Mesenchymal stem cell (in vitro differentiated cells and primary cell): ENCODE measurements at regions not wholly inside any gene's neighbourhood (a gene's known extent, or its start where the extent isn't known, plus 50 kb on each side); places are given as distances from the start of the nearest gene placed in this dataset.
"Not testable (repeated sequence)": the region's sequence is repeated elsewhere in the genome, so short reads cannot be mapped to it uniquely, and the experiment has no call there.

ENCODE experiments used
- DNase-seq: peaks from one replicate; pipeline ENCODE4 v3.0.0-alpha.2; 2013
- H2AFZ ChIP-seq: one replicate; pipeline ENCODE4 v1.6.1; 2013; ENCODE audit warnings: low read depth, mild to moderate bottlenecking, control low read depth, inconsistent platforms, low read length, moderate library complexity
- H2AK5ac ChIP-seq: 2 replicates; pipeline ENCODE4 v1.6.1; 2013; ENCODE audit warnings: low read length, moderate library complexity, mild to moderate bottlenecking, inconsistent platforms; ENCODE audit not compliant: severe bottlenecking
- H2BK120ac ChIP-seq: one replicate; pipeline ENCODE4 v1.6.1; 2013; ENCODE audit warnings: low read depth, mild to moderate bottlenecking, inconsistent platforms, low read length, moderate library complexity
- H2BK12ac ChIP-seq, 2 experiments: one replicate each; pipeline ENCODE4 v1.6.1; 2013; ENCODE audit warnings: inconsistent platforms in 2 of 2, low read length in 2 of 2, mild to moderate bottlenecking in 2 of 2, moderate library complexity in 2 of 2, control low read depth in 1 of 2
- H2BK15ac ChIP-seq: one replicate; pipeline ENCODE4 v1.6.1; 2013; ENCODE audit warnings: mild to moderate bottlenecking, low read depth, inconsistent platforms; ENCODE audit not compliant: poor library complexity, severe bottlenecking
- H2BK5ac ChIP-seq: 2 replicates; pipeline ENCODE4 v1.6.1; 2013; ENCODE audit warnings: low read depth, mild to moderate bottlenecking, low read length, control low read depth, inconsistent platforms; ENCODE audit not compliant: poor library complexity, severe bottlenecking
- H3K14ac ChIP-seq, 2 experiments: one replicate each; pipeline ENCODE4 v1.6.1; 2013; ENCODE audit warnings: inconsistent platforms in 2 of 2, low read length in 2 of 2, control low read depth in 1 of 2, mild to moderate bottlenecking in 1 of 2, moderate library complexity in 1 of 2
- H3K18ac ChIP-seq, 2 experiments: one replicate each; pipeline ENCODE4 v1.6.1; 2013; ENCODE audit warnings: inconsistent platforms in 2 of 2, low read length in 2 of 2, control low read depth in 1 of 2, low read depth in 1 of 2, mild to moderate bottlenecking in 1 of 2
- H3K23ac ChIP-seq, 2 experiments: one replicate each; pipeline ENCODE4 v1.6.1; 2013; ENCODE audit warnings: inconsistent platforms in 2 of 2, low read length in 2 of 2, mild to moderate bottlenecking in 2 of 2, moderate library complexity in 2 of 2, control low read depth in 1 of 2
- H3K27ac ChIP-seq: 2 replicates; pipeline ENCODE4 v1.5.1; 2013; ENCODE audit warnings: mild to moderate bottlenecking, moderate library complexity, low read length, control low read depth, inconsistent platforms; ENCODE audit not compliant: poor library complexity, severe bottlenecking
- H3K27me3 ChIP-seq, 2 experiments: 2 replicates each; pipeline versions ENCODE4 v1.6.1 to v1.7.0; 2013; ENCODE audit warnings: low read length in 2 of 2, mild to moderate bottlenecking in 2 of 2, moderate library complexity in 2 of 2, control low read depth in 1 of 2, inconsistent platforms in 1 of 2; ENCODE audit not compliant: control insufficient read depth in 1 of 2, insufficient read depth in 1 of 2
- H3K36me3 ChIP-seq, 2 experiments: 2 replicates each; pipeline versions ENCODE4 v1.6.1 to v1.7.0; 2013; ENCODE audit warnings: low read length in 2 of 2, control low read depth in 1 of 2, inconsistent platforms in 1 of 2, low read depth in 1 of 2, mild to moderate bottlenecking in 1 of 2; ENCODE audit not compliant: insufficient read depth in 2 of 2, control insufficient read depth in 1 of 2
- H3K4ac ChIP-seq, 2 experiments: one replicate each; pipeline ENCODE4 v1.6.1; 2013; ENCODE audit warnings: inconsistent platforms in 2 of 2, low read length in 2 of 2, mild to moderate bottlenecking in 2 of 2, moderate library complexity in 2 of 2, control low read depth in 1 of 2, low read depth in 1 of 2
- H3K4me1 ChIP-seq: 2 replicates; pipeline ENCODE4 v1.6.1; 2013; ENCODE audit warnings: low read depth, low read length, control low read depth; ENCODE audit not compliant: control insufficient read depth, insufficient read depth
- H3K4me2 ChIP-seq: 2 replicates; pipeline ENCODE4 v1.6.1; 2013; ENCODE audit warnings: low read length, mild to moderate bottlenecking, inconsistent platforms; ENCODE audit not compliant: poor library complexity, severe bottlenecking
- H3K4me3 ChIP-seq, 2 experiments: 2 replicates each; pipeline versions ENCODE4 v1.5.1 to v1.7.0; 2013; ENCODE audit warnings: low read length in 2 of 2, mild to moderate bottlenecking in 2 of 2, control low read depth in 1 of 2, low read depth in 1 of 2; ENCODE audit not compliant: insufficient read depth in 1 of 2
- H3K79me1 ChIP-seq: replicated peaks from 2 replicates; pipeline ENCODE4 v1.6.1; 2013; ENCODE audit warnings: mild to moderate bottlenecking, control low read depth, low read length, inconsistent platforms; ENCODE audit not compliant: poor library complexity, severe bottlenecking
- H3K9ac ChIP-seq: 2 replicates; pipeline ENCODE4 v1.7.0; 2013; ENCODE audit warnings: mild to moderate bottlenecking, low read length, moderate library complexity
- H3K9me3 ChIP-seq: 2 replicates; pipeline ENCODE4 v1.7.0; 2013; ENCODE audit warnings: mild to moderate bottlenecking, low read length; ENCODE audit not compliant: control insufficient read depth
- H4K8ac ChIP-seq: one replicate; pipeline ENCODE4 v1.6.1; 2013; ENCODE audit warnings: inconsistent platforms, mild to moderate bottlenecking, low read length, moderate library complexity
- H4K91ac ChIP-seq: one replicate; pipeline ENCODE4 v1.6.1; 2013; ENCODE audit warnings: mild to moderate bottlenecking, low read length, inconsistent platforms
- WGBS: methylation state at CpG from one replicate; pipeline ENCODE4 v1.1.7; 2013; ENCODE audit warnings: mixed read lengths; 5-methylcytosine and 5-hydroxymethylcytosine counted together

DNA sequence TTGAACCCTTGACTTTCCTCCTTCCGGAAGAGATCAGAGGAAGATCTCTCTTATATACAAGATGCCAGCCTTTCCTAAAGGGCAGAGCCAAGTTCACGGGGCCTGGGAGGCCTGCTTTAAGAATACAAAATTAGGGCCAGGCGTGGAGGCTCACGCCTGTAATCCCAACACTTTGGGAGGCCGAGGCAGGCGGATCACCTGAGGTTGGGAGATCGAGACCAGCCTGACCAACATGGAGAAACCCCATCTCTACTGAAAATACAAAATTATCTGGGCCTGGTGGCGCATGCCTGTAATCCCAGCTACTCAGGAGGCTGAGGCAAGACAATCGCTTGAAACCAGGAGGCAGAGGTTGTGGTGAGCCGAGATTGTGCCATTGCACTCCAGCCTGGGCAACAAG lies 108.2 kb upstream of the SPDYE9 start:
- H3K4me1 ChIP-seq, H3K36me3 ChIP-seq, H2BK120ac ChIP-seq, H2BK15ac ChIP-seq, H2BK12ac ChIP-seq, H3K9me3 ChIP-seq, H3K4me2 ChIP-seq, H3K79me1 ChIP-seq, H3K4me3 ChIP-seq, H2AK5ac ChIP-seq, H4K91ac ChIP-seq, H3K14ac ChIP-seq, H4K8ac ChIP-seq, H3K23ac ChIP-seq, H2BK5ac ChIP-seq, H3K4ac ChIP-seq, H3K27ac ChIP-seq, DNase-seq, H2AFZ ChIP-seq, H3K27me3 ChIP-seq, H3K18ac ChIP-seq, H3K9ac ChIP-seq: not testable (repeated sequence)
- no CpG with 5 or more reads among the region's 10 CpGs for WGBS

DNA sequence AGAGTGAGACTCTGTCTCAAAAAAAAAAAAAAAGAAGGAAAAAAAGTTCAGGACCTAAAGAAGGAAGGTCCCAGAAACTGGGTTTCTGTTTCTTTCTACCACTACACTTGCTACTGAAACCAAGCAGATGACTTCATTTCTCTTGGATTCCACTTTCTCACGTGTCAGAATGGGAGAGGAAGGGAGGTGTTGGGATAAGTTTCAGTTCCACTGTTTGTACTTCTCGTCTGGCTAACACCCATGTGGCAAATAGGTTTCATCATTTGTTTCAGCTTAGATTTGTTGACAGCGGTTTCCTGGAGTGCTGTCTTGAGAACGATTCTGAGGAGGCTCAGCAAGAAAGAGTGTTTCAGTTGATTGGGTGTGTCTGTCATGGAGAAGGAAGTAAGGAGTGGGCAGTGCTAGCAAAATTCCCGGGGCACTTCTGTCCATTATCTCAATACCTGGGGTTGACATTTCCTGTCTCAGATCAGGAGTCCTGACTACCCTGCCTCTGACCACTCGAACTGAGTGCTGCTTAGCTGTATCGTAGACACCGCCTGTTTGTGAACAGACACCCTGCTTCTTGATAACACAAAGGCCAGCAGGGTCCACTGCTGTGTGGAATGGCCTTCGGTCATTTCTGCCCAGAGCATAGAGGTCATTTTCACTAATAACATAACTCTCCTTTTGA lies 104.8 kb upstream of the SPDYE9 start:
- not testable (repeated sequence) for H3K27ac ChIP-seq, H3K4me3 ChIP-seq, H3K14ac ChIP-seq, H3K4me1 ChIP-seq, H2AK5ac ChIP-seq, H2BK120ac ChIP-seq, H2BK12ac ChIP-seq, H3K4ac ChIP-seq, H3K27me3 ChIP-seq, H4K91ac ChIP-seq, H3K9ac ChIP-seq, H3K18ac ChIP-seq, H4K8ac ChIP-seq, H3K23ac ChIP-seq, H2BK15ac ChIP-seq, H3K4me2 ChIP-seq, H3K9me3 ChIP-seq, H2AFZ ChIP-seq, H3K36me3 ChIP-seq, H3K79me1 ChIP-seq, DNase-seq, H2BK5ac ChIP-seq
- WGBS = no CpG with 5 or more reads among the region's 9 CpGs

DNA sequence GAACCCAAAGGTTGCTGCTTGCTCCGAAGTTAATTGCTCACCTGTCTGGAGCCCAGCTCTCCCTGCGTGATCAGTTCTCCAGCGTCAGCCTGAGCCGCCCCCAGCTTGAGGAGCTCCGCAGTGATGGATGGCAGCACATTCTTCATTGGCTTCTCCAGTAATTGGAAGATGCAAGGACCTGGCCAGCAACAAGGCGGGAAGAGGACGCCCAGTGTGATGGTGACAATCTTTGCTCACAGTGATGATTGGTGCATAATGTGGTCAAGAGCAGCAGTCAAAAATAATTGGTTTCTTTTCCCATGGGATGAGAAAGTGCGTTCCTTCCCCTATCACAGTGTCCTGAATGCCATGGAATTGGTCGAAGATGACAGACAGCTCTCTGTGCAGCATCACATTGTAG lies 102.4 kb upstream of the SPDYE9 start:
- H3K4ac ChIP-seq, DNase-seq, H3K4me3 ChIP-seq, H3K23ac ChIP-seq, H3K18ac ChIP-seq, H3K4me1 ChIP-seq, H2BK15ac ChIP-seq, H3K9me3 ChIP-seq, H2BK5ac ChIP-seq, H2AK5ac ChIP-seq, H2BK120ac ChIP-seq, H3K27ac ChIP-seq, H4K8ac ChIP-seq, H2AFZ ChIP-seq, H3K27me3 ChIP-seq, H3K14ac ChIP-seq, H3K36me3 ChIP-seq, H3K79me1 ChIP-seq, H4K91ac ChIP-seq, H3K9ac ChIP-seq, H3K4me2 ChIP-seq, H2BK12ac ChIP-seq: not testable (repeated sequence)
- whole genome bisulfite sequencing = no CpG with 5 or more reads among the region's 9 CpGs

DNA sequence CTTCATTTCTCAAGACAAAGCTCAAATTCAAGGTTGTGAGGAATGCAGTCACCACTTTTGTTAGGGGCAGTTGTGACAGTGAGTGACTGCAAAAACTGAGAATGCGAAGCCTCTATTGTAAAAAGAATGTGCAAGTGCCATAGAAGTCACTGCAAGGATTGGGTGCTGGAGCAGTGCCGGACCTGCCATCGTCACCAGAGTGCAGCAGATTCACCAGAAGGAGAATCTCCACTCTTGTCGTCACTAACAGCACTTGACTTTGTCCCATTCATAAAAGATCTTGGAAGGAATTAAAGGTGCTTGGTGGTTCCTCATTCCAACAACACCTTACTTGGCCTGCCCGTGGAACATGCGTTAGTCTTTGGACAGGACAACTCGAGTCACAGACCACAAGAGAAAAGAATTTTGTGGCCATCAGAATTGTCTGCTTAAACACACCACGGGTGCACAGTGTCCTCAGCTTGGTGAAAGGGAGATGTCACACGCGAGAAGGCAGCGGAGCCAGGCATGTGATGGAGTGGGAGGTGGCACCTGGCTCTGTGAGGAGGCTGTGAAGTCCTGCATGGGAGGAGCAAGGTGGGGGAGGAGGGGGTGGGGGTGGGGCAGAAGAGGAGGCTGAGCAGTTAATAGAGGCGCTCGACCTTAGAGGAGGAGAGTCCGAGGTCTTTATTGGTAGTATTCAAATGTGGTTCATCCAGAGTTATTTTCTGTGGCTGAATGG lies 100.9 kb upstream of the SPDYE9 start:
- not testable (repeated sequence) for H4K91ac ChIP-seq, H2BK12ac ChIP-seq
- WGBS = no CpG with 5 or more reads among the region's 14 CpGs

More for the DNA sequence above, 100.9 kb upstream of the SPDYE9 start:
- H3K4me1 ChIP-seq, H2BK5ac ChIP-seq, H2BK120ac ChIP-seq, H2BK15ac ChIP-seq, H2AK5ac ChIP-seq, H3K4ac ChIP-seq, H3K27ac ChIP-seq, H2AFZ ChIP-seq, H3K79me1 ChIP-seq, H3K36me3 ChIP-seq, H3K27me3 ChIP-seq, H4K8ac ChIP-seq, H3K9me3 ChIP-seq, H3K4me2 ChIP-seq, H3K9ac ChIP-seq, H3K14ac ChIP-seq, H3K23ac ChIP-seq, H3K18ac ChIP-seq, DNase-seq, H3K4me3 ChIP-seq: not testable (repeated sequence)
